ENCODE measurements at regions not wholly inside any gene's neighbourhood (a gene's known extent, or its start where the extent isn't known, plus 50 kb on each side); places are given as distances from the start of the nearest gene placed in this dataset.
"Not testable (repeated sequence)": the region's sequence is repeated elsewhere in the genome, so short reads cannot be mapped to it uniquely, and the experiment has no call there.

DNA sequence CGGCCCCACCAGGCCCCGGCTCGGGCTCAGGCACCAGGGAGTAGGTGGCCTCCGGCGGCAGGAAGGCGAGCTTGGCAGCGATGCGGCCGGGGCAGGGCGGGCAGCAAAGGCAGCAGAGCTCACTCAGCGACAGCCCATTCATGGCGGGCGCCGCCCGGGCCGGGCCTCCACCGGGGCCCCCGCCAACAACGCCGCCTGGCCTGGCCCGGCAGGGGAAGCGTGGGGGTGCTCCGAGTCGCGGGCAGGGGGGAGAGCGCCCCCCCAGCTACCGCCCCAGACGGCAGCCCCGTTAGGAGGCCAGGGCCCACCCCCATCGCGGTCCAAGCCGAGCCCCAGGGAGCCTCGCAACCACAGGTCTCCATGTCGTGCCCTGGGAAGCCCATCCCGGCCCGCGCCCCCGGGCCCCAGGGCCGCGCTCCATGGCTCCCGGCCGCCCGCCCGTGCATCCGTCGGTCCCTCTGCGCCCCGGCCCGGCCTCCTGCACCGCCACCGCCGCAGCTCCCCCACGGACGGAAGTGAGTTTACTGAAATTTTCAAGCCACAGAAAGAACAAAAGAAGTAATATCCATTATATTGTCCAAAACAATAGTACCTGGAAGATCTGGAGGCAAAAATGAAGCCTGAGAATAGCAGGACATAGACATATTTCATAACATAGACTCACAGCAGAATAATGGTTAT, 126.6 kb upstream of the VPREB1 start:
- DNase-seq, result peak in 1 of 5 experiments; percentile 8

- DNase-seq, result not testable (repeated sequence)
Measured at GRCh38 chr22:22116997-22117770, 127.4 kb upstream of the VPREB1 start.

- no peak for DNase-seq
Measured at GRCh38 chr22:22113701-22114100, 130.9 kb upstream of the VPREB1 start.

- DNase-seq, result no peak
Measured at GRCh38 chr22:22112533-22113294, 130.1 kb upstream of the TOP3B start.

DNA sequence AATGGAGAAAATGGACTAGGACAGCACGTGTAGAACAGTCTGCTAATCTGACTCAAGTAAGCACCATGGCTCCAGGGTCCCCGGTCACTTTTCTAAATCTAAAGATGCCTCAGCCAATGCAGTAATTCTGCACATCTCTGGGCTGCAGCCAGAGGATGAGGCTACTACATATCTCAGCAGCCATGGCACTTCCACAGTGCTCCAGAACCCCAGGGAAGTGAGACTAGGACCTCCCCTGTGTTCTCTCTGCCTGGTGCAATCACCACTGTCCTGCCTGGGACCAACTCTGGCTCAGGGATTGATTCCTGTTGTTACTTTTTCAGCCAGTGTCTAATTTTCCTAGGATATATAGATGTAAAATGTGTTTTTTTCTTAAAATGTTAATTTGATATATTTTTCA, 129.4 kb upstream of the TOP3B start:
- no peak for DNase-seq

- DNase-seq, result peak in 2 of 5 experiments; percentile 7 to 80
Measured at GRCh38 chr22:22111267-22111751, 128.7 kb upstream of the TOP3B start.

DNA sequence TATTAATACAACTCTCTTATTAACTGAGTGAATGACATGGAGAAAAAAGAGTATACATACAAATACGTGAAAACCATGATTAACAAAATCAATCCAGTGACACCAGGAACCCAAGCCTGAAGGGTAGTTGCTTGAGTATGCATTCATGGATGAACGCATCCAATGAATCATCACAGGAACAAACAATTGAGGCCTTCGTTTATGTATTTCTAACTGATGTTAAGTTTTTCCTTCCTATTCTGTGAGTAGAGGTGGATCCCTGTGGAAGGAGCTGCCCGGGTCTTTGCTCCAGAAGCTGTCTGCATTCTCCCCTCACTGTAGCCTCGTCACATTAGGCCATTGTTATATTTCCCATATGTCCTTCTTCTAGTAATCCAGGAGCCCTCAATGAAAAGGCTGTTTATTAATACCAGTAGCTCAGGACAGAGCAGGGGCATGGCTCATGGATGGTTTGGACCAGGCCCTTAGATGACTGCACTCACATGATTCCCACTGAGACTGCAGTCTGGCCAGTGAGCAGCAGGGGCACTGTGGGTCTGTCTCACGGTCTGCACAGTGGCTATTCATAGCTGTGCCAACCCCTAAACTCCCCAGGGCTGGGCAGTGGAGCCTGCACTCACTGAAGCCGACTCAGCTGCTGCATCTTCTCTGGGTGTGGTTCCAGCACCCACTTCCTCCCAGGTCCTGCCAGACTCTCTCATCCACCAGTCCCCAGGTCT, 128.1 kb upstream of the TOP3B start:
- DNase-seq, result peak in 1 of 5 experiments; percentile 84

GRCh38 chr22:22109693-22110466, 127.3 kb upstream of the TOP3B start:
- DNase-seq, result no peak

DNA sequence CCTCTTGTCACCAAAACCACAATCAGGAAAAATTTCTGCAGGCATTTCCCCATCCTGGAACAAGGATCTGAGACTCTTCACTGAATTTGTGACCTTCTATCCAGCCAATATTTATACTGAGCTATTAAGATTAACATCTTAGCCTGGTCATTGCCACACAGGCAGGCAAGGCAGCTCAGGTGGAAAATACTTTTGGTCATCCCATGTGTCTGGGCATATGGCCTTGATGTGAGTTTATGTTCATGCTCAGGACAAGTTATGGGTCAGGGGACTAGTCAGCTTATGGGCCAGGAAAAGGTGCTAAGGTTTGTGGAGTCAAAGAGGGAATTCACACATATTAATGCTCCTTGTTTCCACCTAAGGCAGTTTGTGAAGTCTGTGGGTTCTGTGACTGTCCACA, 124.3 kb upstream of the TOP3B start:
- DNase-seq, result no peak

GRCh38 chr22:22105364-22105763, 122.8 kb upstream of the TOP3B start:
- no peak for DNase-seq

DNA sequence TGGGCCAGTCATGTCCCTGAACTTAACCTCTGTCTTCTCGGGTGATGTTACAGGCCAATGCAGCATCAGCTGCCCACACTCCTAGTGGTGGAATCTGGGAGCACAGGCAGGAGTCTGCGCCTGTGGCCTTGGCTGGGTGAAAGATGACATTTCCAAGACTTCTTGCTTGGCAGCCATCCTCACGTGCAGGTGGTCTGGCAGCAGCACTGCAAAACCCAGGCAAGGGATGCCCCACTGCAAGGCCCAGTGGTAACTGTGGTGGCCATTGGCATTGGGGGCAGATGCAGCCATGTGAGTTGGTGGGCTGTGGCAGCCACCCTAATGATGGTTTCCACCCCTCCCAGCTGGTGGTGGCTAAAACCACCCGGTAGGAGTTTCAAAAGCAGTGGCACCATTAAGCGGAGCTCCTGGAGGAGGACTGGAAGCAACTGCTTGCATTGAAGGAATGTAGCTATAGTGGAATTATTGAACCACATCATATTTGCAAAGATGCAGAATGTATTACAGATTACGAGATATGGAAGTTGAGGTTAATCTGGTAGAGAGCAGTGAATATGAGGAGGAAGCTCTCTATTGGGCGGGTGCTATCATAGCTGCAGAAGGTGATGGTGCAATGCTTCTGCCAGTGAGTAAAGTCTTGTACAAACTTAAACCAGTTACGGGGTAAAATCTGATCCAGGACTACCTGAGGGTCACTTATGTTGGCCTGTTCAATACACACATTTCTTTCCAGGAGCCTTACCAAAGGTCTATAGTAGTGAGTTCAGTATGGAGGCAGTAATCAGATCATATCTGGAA, 120.7 kb upstream of the TOP3B start:
- peak in 1 of 5 experiments; percentile 18 for DNase-seq

- DNase-seq, result peak in 1 of 5 experiments; percentile 22
Measured at GRCh38 chr22:22099833-22100812, 117.5 kb upstream of the TOP3B start.

DNA sequence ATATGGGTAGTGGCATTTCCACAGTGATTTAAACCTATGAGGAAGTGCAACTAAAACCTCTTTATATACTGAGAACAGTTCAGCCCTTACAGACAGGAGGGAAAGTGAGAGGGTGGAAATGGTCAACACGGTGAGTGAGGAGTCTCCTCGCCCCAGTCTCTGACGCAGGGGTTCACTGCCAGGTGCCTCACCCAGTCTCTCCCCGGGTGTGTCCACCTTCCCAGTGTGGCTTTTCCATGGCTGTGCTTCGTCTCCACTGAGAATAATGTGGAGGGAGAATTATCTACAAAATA, 116.6 kb upstream of the TOP3B start:
- no peak for DNase-seq

- DNase-seq, result no peak
Measured at GRCh38 chr22:22098457-22099193, 116.0 kb upstream of the TOP3B start.

DNA sequence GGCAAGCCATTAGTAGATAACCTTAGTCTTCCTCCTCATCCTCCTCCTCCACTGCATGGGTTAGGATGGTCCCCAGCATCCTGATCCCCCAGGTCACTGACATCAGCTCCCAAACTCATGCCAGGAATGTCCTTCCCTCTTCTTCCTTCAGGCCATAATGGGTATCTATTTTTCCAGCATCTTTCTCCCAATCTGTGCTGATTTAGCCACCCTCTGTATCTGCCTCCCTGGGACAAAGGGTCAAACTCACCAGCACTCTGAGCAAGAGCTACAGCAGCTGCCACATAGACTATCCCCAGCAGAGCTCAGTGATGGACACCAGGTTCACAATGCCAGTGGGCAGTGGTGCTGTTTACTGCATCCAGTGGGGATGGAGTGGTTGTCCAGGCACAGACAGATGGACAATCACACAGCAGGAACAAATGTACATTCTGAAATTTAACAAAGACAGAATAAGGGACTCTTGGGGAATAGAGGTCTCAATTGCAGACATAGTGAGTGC, 115.2 kb upstream of the TOP3B start:
- DNase-seq, result no peak

GRCh38 chr22:22094921-22095320, 112.3 kb upstream of the TOP3B start:
- no peak for DNase-seq

- DNase-seq, result no peak
Measured at GRCh38 chr22:22094514-22094913, 111.9 kb upstream of the TOP3B start.

GRCh38 chr22:22093743-22094142, 111.2 kb upstream of the TOP3B start:
- no peak for DNase-seq

DNA sequence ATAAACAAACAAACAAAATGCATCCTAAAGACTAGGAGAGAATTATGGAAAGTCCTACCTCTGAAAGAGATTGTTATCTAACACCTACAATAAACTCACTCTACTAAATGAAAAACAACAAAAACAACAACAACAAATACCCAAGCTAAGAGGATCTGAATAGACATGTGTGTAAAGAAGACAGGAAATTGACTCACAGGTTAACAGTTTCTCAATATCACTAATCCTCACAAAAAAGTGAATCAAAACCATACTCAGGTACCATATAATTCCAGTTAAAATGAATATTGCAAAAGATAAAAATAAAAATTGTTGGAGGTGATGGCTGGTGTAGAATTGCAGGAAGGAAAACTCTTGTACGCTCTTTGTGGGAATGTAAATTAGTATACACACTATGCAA, 110.4 kb upstream of the TOP3B start:
- peak in 1 of 5 experiments; percentile 39 for DNase-seq

Data from T-helper 2 cell (primary cell).